ENCODE measurements at regions not wholly inside any gene's neighbourhood (a gene's known extent, or its start where the extent isn't known, plus 50 kb on each side); places are given as distances from the start of the nearest gene placed in this dataset.

DNA sequence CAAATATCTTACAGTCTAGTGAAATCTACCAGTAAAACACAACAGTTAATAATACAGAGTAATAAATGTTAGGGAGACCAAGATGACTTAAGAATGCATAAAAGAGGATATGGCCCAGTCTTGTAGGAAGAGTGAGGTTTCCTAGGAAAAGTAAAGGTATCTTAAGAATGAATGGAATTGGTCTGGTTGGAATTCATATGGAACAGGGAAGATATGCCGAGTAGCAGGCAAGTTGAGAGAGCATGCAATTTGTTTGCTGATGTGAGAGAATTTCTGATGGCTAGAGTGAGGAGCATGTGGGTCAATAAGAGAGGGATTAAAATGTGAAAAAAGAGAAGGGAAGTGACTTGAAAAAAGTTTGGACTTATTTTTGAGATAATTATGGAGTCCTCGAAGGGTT lies 512.9 kb upstream of the ZEB2 start:
- ATAC-seq (ENCODE audit: low FRiP score) (no peak), DNase-seq (no peak)
- intact Hi-C loops (cut with DNase I), result no loop called here
- H3K27ac ChIP-seq (ENCODE audit: low read depth in 1 of 2, low read length in 2 of 2), result no peak overlapping the region
- no peaks in the 10 kb centered on the region for H3K9me3 ChIP-seq (ENCODE audit: control insufficient read depth, low read length)
- H3K4me1 ChIP-seq (ENCODE audit: control insufficient read depth in 1 of 2, insufficient read depth in 2 of 2, low read length in 2 of 2), result no peaks in the 10 kb centered on the region
- H3K4me3 ChIP-seq (ENCODE audit: low read length in 2 of 2), result no peak overlapping the region
- 81 to 88% methylated on average over 2 of the region's 2 CpGs for WGBS, 2 donors
- H3K27me3 ChIP-seq (ENCODE audit: control insufficient read depth in 1 of 2, insufficient read depth in 2 of 2, low read length in 1 of 2), result peaks cover 0 to 2% of the 10 kb centered on the region in 2 donors
- H3K36me3 ChIP-seq (ENCODE audit: control insufficient read depth in 1 of 2, insufficient read depth in 2 of 2, low read length in 1 of 2), result no peaks in the 10 kb centered on the region

GRCh38 chr2:145029873-145030272 lies 510.0 kb upstream of the ZEB2 start:
- Histone ChIP-seq H3K9me3 (ENCODE audit: control insufficient read depth, low read length) (no peaks in the 10 kb centered on the region), H3K27me3 (ENCODE audit: control insufficient read depth in 1 of 2, insufficient read depth in 2 of 2, low read length in 1 of 2) (peaks cover 0 to 2% of the 10 kb centered on the region in 2 donors), H3K36me3 (ENCODE audit: control insufficient read depth in 1 of 2, insufficient read depth in 2 of 2, low read length in 1 of 2) (no peaks in the 10 kb centered on the region), H3K4me3 (ENCODE audit: low read length in 2 of 2) (no peak overlapping the region), H3K4me1 (ENCODE audit: control insufficient read depth in 1 of 2, insufficient read depth in 2 of 2, low read length in 2 of 2) (peaks cover 0 to 3% of the 10 kb centered on the region in 2 donors), H3K27ac (ENCODE audit: low read depth in 1 of 2, low read length in 2 of 2) (no peak overlapping the region)
- 65 to 71% methylated on average over 3 of the region's 3 CpGs for WGBS, 2 donors
- no peak for DNase-seq
- no peak for ATAC-seq (ENCODE audit: low FRiP score)
- intact Hi-C loops (cut with DNase I), result no loop called here

DNA sequence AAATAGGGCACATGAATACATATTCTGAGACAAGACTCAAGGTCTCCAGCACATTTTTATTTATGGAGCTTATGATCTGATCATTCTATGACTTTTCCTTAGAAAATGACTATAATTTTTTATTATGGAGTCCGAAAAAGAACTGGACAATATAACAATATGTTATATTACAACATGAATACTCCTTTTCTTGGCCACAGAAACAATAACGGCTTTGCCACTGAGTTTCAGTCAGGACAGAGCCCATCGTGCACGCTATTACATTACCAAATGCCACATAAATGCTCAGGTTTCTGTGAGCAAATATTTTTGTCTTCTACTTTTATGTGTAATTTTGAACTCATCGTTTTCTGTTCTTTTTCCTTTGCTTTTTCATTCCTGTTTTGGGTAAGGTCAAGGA lies 509.2 kb upstream of the ZEB2 start:
- H3K27me3 ChIP-seq (ENCODE audit: control insufficient read depth in 1 of 2, insufficient read depth in 2 of 2, low read length in 1 of 2), result peaks cover 0 to 2% of the 10 kb centered on the region in 2 donors
- H3K9me3 ChIP-seq (ENCODE audit: control insufficient read depth, low read length), result no peaks in the 10 kb centered on the region
- H3K4me3 ChIP-seq (ENCODE audit: low read length in 2 of 2), result no peak overlapping the region
- intact Hi-C loops (cut with DNase I), result no loop called here
- ATAC-seq (ENCODE audit: low FRiP score) (no peak), DNase-seq (no peak)
- WGBS, 2 donors, result 88 to 90% methylated on average over 5 of the region's 5 CpGs
- no peak overlapping the region for H3K27ac ChIP-seq (ENCODE audit: low read depth in 1 of 2, low read length in 2 of 2)
- peaks cover 0 to 3% of the 10 kb centered on the region in 2 donors for H3K4me1 ChIP-seq (ENCODE audit: control insufficient read depth in 1 of 2, insufficient read depth in 2 of 2, low read length in 2 of 2)
- no peaks in the 10 kb centered on the region for H3K36me3 ChIP-seq (ENCODE audit: control insufficient read depth in 1 of 2, insufficient read depth in 2 of 2, low read length in 1 of 2)

GRCh38 chr2:145028101-145028920 lies 508.4 kb upstream of the ZEB2 start:
- Histone ChIP-seq H3K36me3 (ENCODE audit: control insufficient read depth in 1 of 2, insufficient read depth in 2 of 2, low read length in 1 of 2) (no peaks in the 10 kb centered on the region), H3K27me3 (ENCODE audit: control insufficient read depth in 1 of 2, insufficient read depth in 2 of 2, low read length in 1 of 2) (peaks cover 0 to 2% of the 10 kb centered on the region in 2 donors), H3K9me3 (ENCODE audit: control insufficient read depth, low read length) (no peaks in the 10 kb centered on the region), H3K27ac (ENCODE audit: low read depth in 1 of 2, low read length in 2 of 2) (no peak overlapping the region), H3K4me3 (ENCODE audit: low read length in 2 of 2) (no peak overlapping the region), H3K4me1 (ENCODE audit: control insufficient read depth in 1 of 2, insufficient read depth in 2 of 2, low read length in 2 of 2) (peaks cover 2 to 3% of the 10 kb centered on the region in 2 donors)
- DNase-seq, result no peak
- 74% methylated on average over 8 of the region's 8 CpGs for WGBS, 2 donors
- intact Hi-C loops (cut with DNase I), result no loop called here
- ATAC-seq (ENCODE audit: low FRiP score), result no peak

DNA sequence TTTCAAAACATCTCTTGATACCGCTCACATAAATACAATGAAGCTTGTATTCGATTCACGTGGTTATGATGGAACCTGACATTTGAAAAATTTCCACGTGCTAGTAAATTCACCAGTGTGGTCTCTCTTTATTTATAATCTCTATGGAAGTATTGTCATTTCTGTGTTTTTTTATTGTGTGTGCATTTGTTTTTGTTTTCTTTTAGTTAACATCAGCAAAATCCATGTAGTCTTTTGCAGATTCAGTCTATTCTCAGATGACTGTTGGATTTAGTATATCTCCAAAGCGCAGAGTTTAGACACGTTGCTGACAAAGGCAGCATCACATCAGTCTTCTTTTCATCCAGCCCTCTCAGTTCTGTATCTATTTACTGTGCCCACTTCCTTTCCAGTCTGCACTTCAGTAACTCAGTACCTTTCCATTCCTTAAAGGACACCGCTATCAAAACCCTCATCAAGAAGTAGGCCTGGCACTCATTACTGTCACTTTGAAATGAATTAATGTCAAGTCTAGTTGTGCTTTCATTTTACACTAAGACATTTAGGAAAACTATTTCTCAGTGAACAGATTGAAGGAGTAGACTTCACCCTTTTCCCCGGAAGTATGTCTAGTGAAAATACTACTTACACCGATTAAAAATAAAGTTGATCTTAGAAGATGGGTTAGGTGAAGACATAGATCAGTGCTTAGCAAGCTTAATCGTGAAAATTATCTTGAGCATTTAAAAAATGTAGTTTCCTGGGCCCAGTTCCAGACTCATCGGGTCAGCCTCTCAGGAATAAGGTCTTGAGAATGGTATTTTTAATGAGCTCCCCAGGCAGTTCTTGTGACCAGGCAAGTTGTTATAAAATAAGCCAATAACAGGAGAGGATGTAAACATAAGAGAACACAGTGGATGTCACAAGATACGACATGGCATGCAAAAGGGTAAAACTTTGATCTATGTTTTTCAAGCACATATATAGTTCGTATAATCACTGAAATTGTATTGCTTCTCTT lies 506.8 kb upstream of the ZEB2 start:
- 70 to 72% methylated on average over 13 of the region's 13 CpGs for WGBS, 2 donors
- intact Hi-C loops (cut with DNase I), result no loop called here
- peaks cover 0 to 2% of the 10 kb centered on the region in 2 donors for H3K27me3 ChIP-seq (ENCODE audit: control insufficient read depth in 1 of 2, insufficient read depth in 2 of 2, low read length in 1 of 2)
- DNase-seq (no peak), ATAC-seq (ENCODE audit: low FRiP score) (no peak)
- no peak overlapping the region for H3K27ac ChIP-seq (ENCODE audit: low read depth in 1 of 2, low read length in 2 of 2)
- no peaks in the 10 kb centered on the region for H3K9me3 ChIP-seq (ENCODE audit: control insufficient read depth, low read length)
- peaks cover 3% of the 10 kb centered on the region in 2 donors for H3K4me1 ChIP-seq (ENCODE audit: control insufficient read depth in 1 of 2, insufficient read depth in 2 of 2, low read length in 2 of 2)
- H3K4me3 ChIP-seq (ENCODE audit: low read length in 2 of 2), result no peak overlapping the region
- H3K36me3 ChIP-seq (ENCODE audit: control insufficient read depth in 1 of 2, insufficient read depth in 2 of 2, low read length in 1 of 2), result no peaks in the 10 kb centered on the region

- ATAC-seq (ENCODE audit: low FRiP score) (no peak), DNase-seq (no peak)
- intact Hi-C loops (cut with DNase I), result no loop called here
- Histone ChIP-seq H3K4me1 (ENCODE audit: control insufficient read depth in 1 of 2, insufficient read depth in 2 of 2, low read length in 2 of 2) (peaks cover 3% of the 10 kb centered on the region in 2 donors), H3K9me3 (ENCODE audit: control insufficient read depth, low read length) (no peaks in the 10 kb centered on the region), H3K27me3 (ENCODE audit: control insufficient read depth in 1 of 2, insufficient read depth in 2 of 2, low read length in 1 of 2) (peaks cover 0 to 2% of the 10 kb centered on the region in 2 donors), H3K4me3 (ENCODE audit: low read length in 2 of 2) (no peak overlapping the region), H3K27ac (ENCODE audit: low read depth in 1 of 2, low read length in 2 of 2) (no peak overlapping the region), H3K36me3 (ENCODE audit: control insufficient read depth in 1 of 2, insufficient read depth in 2 of 2, low read length in 1 of 2) (no peaks in the 10 kb centered on the region)
- 84 to 91% methylated on average over 1 of the region's 1 CpG for WGBS, 2 donors
Measured at GRCh38 chr2:145025382-145025781, 505.5 kb upstream of the ZEB2 start.

GRCh38 chr2:145023334-145023934 lies 503.5 kb upstream of the ZEB2 start:
- intact Hi-C loops (cut with DNase I), result no loop called here
- DNase-seq, result no peak
- peak overlapping the region in 1 of 2 donors; percentile 2 for H3K4me3 ChIP-seq (ENCODE audit: low read length in 2 of 2)
- ATAC-seq (ENCODE audit: low FRiP score), result no peak
- H3K9me3 ChIP-seq (ENCODE audit: control insufficient read depth, low read length), result no peaks in the 10 kb centered on the region
- H3K27me3 ChIP-seq (ENCODE audit: control insufficient read depth in 1 of 2, insufficient read depth in 2 of 2, low read length in 1 of 2), result no peaks in the 10 kb centered on the region
- peak overlapping the region; percentile 8 to 59 for H3K27ac ChIP-seq (ENCODE audit: low read depth in 1 of 2, low read length in 2 of 2)
- 14 to 19% methylated on average over 3 of the region's 3 CpGs for WGBS, 2 donors
- H3K36me3 ChIP-seq (ENCODE audit: control insufficient read depth in 1 of 2, insufficient read depth in 2 of 2, low read length in 1 of 2), result no peaks in the 10 kb centered on the region
- H3K4me1 ChIP-seq (ENCODE audit: control insufficient read depth in 1 of 2, insufficient read depth in 2 of 2, low read length in 2 of 2), result peaks cover 3% of the 10 kb centered on the region in 2 donors

GRCh38 chr2:145022666-145023333 lies 502.9 kb upstream of the ZEB2 start:
- ATAC-seq (ENCODE audit: low FRiP score) (peak; percentile 46), DNase-seq (no peak)
- no peaks in the 10 kb centered on the region for H3K9me3 ChIP-seq (ENCODE audit: control insufficient read depth, low read length)
- peak overlapping the region in 1 of 2 donors; percentile 8 for H3K27ac ChIP-seq (ENCODE audit: low read depth in 1 of 2, low read length in 2 of 2)
- H3K36me3 ChIP-seq (ENCODE audit: control insufficient read depth in 1 of 2, insufficient read depth in 2 of 2, low read length in 1 of 2), result no peaks in the 10 kb centered on the region
- intact Hi-C loops (cut with DNase I), result no loop called here
- H3K4me1 ChIP-seq (ENCODE audit: control insufficient read depth in 1 of 2, insufficient read depth in 2 of 2, low read length in 2 of 2), result peaks cover 3% of the 10 kb centered on the region in 2 donors
- 6 to 11% methylated on average over 5 of the region's 5 CpGs for WGBS, 2 donors
- no peaks in the 10 kb centered on the region for H3K27me3 ChIP-seq (ENCODE audit: control insufficient read depth in 1 of 2, insufficient read depth in 2 of 2, low read length in 1 of 2)
- H3K4me3 ChIP-seq (ENCODE audit: low read length in 2 of 2), result peak overlapping the region in 1 of 2 donors; percentile 48
